OCI-LY7 (cell line): ENCODE measurements at regions not wholly inside any gene's neighbourhood (a gene's known extent, or its start where the extent isn't known, plus 50 kb on each side); places are given as distances from the start of the nearest gene placed in this dataset.

Experiments
- BruUV-seq: library from RNA; stranded (reverse); fragments of 400-500 nt; replicated peaks from 2 replicates; lab custom pipeline; 2021; lab: Mats Ljungman, UMichigan
- CTCF ChIA-PET: fragments of 300-600 bp; sonication (Branson Sonifier 250); formaldehyde crosslinking; loops from one replicate; lab custom pipeline; 2022; ENCODE audit warnings: antibody characterized with exemption; ENCODE audit not compliant: unreplicated experiment; lab: Charles Lee
- POLR2A ChIA-PET: fragments of 300-600 bp; sonication (Branson Sonifier 250); formaldehyde crosslinking; loops from one replicate; lab custom pipeline; 2022; ENCODE audit warnings: antibody characterized with exemption; lab: Charles Lee
- DNase-seq: peaks from one replicate; pipeline ENCODE4 v3.0.0-alpha.2; 2015; ENCODE audit warnings: low spot score
- H2AFZ ChIP-seq: fragments of 200-600 bp; sonication (generic), shearing (Covaris generic); 2 replicates; pipeline ENCODE4 v1.6.1; 2014; ENCODE audit warnings: mild to moderate bottlenecking, antibody characterized with exemption, low read length, moderate library complexity
- H3K27ac ChIP-seq: fragments of 200-600 bp; sonication (generic); 2 replicates; pipeline ENCODE4 v1.5.1; 2014; ENCODE audit warnings: mixed run types, low read depth, mild to moderate bottlenecking, moderate library complexity, low read length, inconsistent platforms; ENCODE audit not compliant: poor library complexity, severe bottlenecking
- H3K36me3 ChIP-seq: fragments of 200-600 bp; sonication (generic); 2 replicates; pipeline ENCODE4 v1.6.1; 2014; ENCODE audit warnings: mild to moderate bottlenecking, antibody characterized with exemption, low read length, moderate library complexity, mixed read lengths; ENCODE audit not compliant: insufficient read depth
- H3K4me1 ChIP-seq: fragments of 200-600 bp; sonication (generic); 2 replicates; pipeline ENCODE4 v1.5.1; 2014; ENCODE audit warnings: mild to moderate bottlenecking, low read length; ENCODE audit not compliant: insufficient read depth, poor library complexity, severe bottlenecking
- H3K4me2 ChIP-seq: fragments of 200-600 bp; sonication (generic); 2 replicates; pipeline ENCODE4 v1.6.1; 2014; ENCODE audit warnings: mild to moderate bottlenecking, low read length
- H3K4me3 ChIP-seq: fragments of 200-600 bp; sonication (generic); 2 replicates; pipeline ENCODE4 v1.5.1; 2014; ENCODE audit warnings: mild to moderate bottlenecking, low read depth, low read length; ENCODE audit not compliant: poor library complexity, severe bottlenecking
- H3K79me2 ChIP-seq: fragments of 200-600 bp; sonication (generic); 2 replicates; pipeline ENCODE4 v1.6.1; 2016; ENCODE audit warnings: low read depth, mild to moderate bottlenecking, low read length, moderate library complexity, mixed read lengths; ENCODE audit not compliant: insufficient read depth
- H3K9me2 ChIP-seq: fragments of 200-600 bp; sonication (generic); 2 replicates; pipeline ENCODE4 v1.6.1; 2016; ENCODE audit warnings: mild to moderate bottlenecking, low read length, mixed read lengths; ENCODE audit not compliant: insufficient read depth
- H3K9me3 ChIP-seq: fragments of 200-600 bp; sonication (generic); 2 replicates; pipeline ENCODE4 v1.6.1; 2014; ENCODE audit warnings: mild to moderate bottlenecking, mixed run types, low read length, mixed read lengths
- H4K20me1 ChIP-seq: fragments of 200-600 bp; sonication (generic); 2 replicates; pipeline ENCODE4 v1.6.1; 2014; ENCODE audit warnings: mild to moderate bottlenecking, antibody characterized with exemption, low read length, moderate library complexity, mixed read lengths; ENCODE audit not compliant: insufficient read depth
- CTCF ChIP-seq: fragments of 200-600 bp; sonication (generic); conservative IDR thresholded peaks from 2 replicates; pipeline ENCODE4 v1.5.1; 2014; ENCODE audit warnings: mild to moderate bottlenecking, antibody characterized with exemption, low read length, moderate library complexity, mixed read lengths
- EZH2phosphoT487 ChIP-seq: fragments of 200-600 bp; sonication (generic); IDR thresholded peaks from 2 replicates; pipeline ENCODE4 v1.6.1; 2018; ENCODE audit warnings: low read depth, borderline replicate concordance, mild to moderate bottlenecking, mixed run types, antibody characterized with exemption, low read length, moderate library complexity, mixed read lengths
- intact Hi-C: fragments of 100-400 bp; cut with micrococcal nuclease; formaldehyde crosslinking; loops from one replicate; pipeline ENCODE4 v1.10.0; 2022; ENCODE audit not compliant: unreplicated experiment

- H2AFZ ChIP-seq = no peak overlapping the region
- CTCF ChIA-PET = no interaction called here
Observed at GRCh38 chr15:37581866-37582532, 352.4 kb upstream of the TMCO5A start.

GRCh38 chr15:37582852-37583251 lies 351.6 kb upstream of the TMCO5A start:
- Histone ChIP-seq H3K4me2 (no peak overlapping the region), H3K79me2 (no peaks in the 10 kb centered on the region), H2AFZ (no peak overlapping the region), H3K9me3 (0 out of 2 replicates have a peak, but pooled peaks cover 4% of the 10 kb centered on the region), H3K4me1 (no peaks in the 10 kb centered on the region), H4K20me1 (no peaks in the 10 kb centered on the region), H3K36me3 (no peaks in the 10 kb centered on the region), H3K9me2 (no peaks in the 10 kb centered on the region), H3K27ac (no peak overlapping the region), H3K4me3 (no peak overlapping the region)
- no peak for TF ChIP-seq EZH2phosphoT487
- TF ChIP-seq CTCF = no peak
- no peak for DNase-seq
- ChIA-PET CTCF (no interaction called here), POLR2A (no interaction called here)
- BruUV-seq = no TSS peak
- intact Hi-C loops = no loop called here

More at GRCh38 chr15:37581866-37582532, 352.4 kb upstream of the TMCO5A start:
- no peak for DNase-seq
- POLR2A ChIA-PET = no interaction called here
- Histone ChIP-seq H3K9me3 (0 out of 2 replicates have a peak, but pooled peaks cover 4% of the 10 kb centered on the region), H3K4me1 (no peaks in the 10 kb centered on the region), H3K4me2 (no peak overlapping the region), H3K36me3 (no peaks in the 10 kb centered on the region), H4K20me1 (no peaks in the 10 kb centered on the region), H3K9me2 (no peaks in the 10 kb centered on the region), H3K27ac (no peak overlapping the region), H3K79me2 (no peaks in the 10 kb centered on the region), H3K4me3 (no peak overlapping the region)
- no TSS peak for BruUV-seq
- TF ChIP-seq EZH2phosphoT487 (no peak), CTCF (no peak)
- intact Hi-C loops = no loop called here

- Histone ChIP-seq H3K36me3 (no peaks in the 10 kb centered on the region), H3K4me2 (no peak overlapping the region), H4K20me1 (no peaks in the 10 kb centered on the region), H3K79me2 (no peaks in the 10 kb centered on the region), H3K4me1 (no peaks in the 10 kb centered on the region), H3K4me3 (no peak overlapping the region), H3K9me3 (0 out of 2 replicates have a peak, but pooled peaks cover 4% of the 10 kb centered on the region), H2AFZ (no peak overlapping the region), H3K27ac (no peak overlapping the region), H3K9me2 (no peaks in the 10 kb centered on the region)
- TF ChIP-seq CTCF (no peak), EZH2phosphoT487 (no peak)
- POLR2A ChIA-PET = interaction anchor here (0.6 kb wide), 1 partner anchor 227 kb away, joined by 3 read pairs; no protein-coding TSS in a partner anchor
- CTCF ChIA-PET = no interaction called here
- no TSS peak for BruUV-seq
- DNase-seq = no peak
- intact Hi-C loops = no loop called here
Observed at GRCh38 chr15:37586011-37586583, 348.3 kb upstream of the TMCO5A start.
